SK-N-SH (cell line): ENCODE measurements at regions not wholly inside any gene's neighbourhood (a gene's known extent, or its start where the extent isn't known, plus 50 kb on each side); places are given as distances from the start of the nearest gene placed in this dataset.

ENCODE experiments used
- CTCF ChIA-PET: fragments of 300-600, 350-600 bp; formaldehyde crosslinking; extraction: SDS; loops from one replicate; lab custom pipeline; 2021; lab: Yijun Ruan, JAX
- POLR2A ChIA-PET: fragments of 350-600 bp; sonication (Branson Sonifier 250); formaldehyde crosslinking; extraction: SDS; loops from one replicate; lab custom pipeline; 2020; ENCODE audit warnings: antibody characterized with exemption, inconsistent platforms; lab: Yijun Ruan, JAX
- DNase-seq: peaks from one replicate; pipeline ENCODE4 v3.0.0; 2012
- H2AFZ ChIP-seq: fragments of 200-600 bp; sonication (generic); 2 replicates; pipeline ENCODE4 v1.8.1; 2016; ENCODE audit warnings: antibody characterized with exemption, mild to moderate bottlenecking, low read depth
- H3F3A ChIP-seq: fragments of 200-600 bp; sonication (generic); replicated peaks from 2 replicates; pipeline ENCODE3; 2016; ENCODE audit warnings: antibody characterized with exemption, mild to moderate bottlenecking; ENCODE audit not compliant: insufficient read depth
- H3K27ac ChIP-seq, 2 experiments: fragments of 200-500 bp in 1 of 2; fragments of 200-600 bp in 1 of 2; sonication (Bioruptor generic) in 1 of 2; sonication (generic), shearing (Covaris generic) in 1 of 2; 2 replicates each; pipeline versions ENCODE4 v1.5.1 to v1.6.1; 2014 to 2016; ENCODE audit warnings: low read depth in 2 of 2, inconsistent platforms in 1 of 2, low read length in 1 of 2, mild to moderate bottlenecking in 1 of 2, mixed read lengths in 1 of 2
- H3K27me3 ChIP-seq: fragments of 200-600 bp; sonication (generic), shearing (Covaris generic); 2 replicates; pipeline ENCODE4 v1.6.1; 2016; ENCODE audit warnings: mixed run types; ENCODE audit not compliant: insufficient read depth
- H3K36me3 ChIP-seq, 2 experiments: fragments of 200-500 bp in 1 of 2; fragments of 200-600 bp in 1 of 2; sonication (Bioruptor generic) in 1 of 2; sonication (generic) in 1 of 2; replicated peaks in 1 of 2; 2 replicates each; pipeline versions ENCODE3 to v1.5.1; 2014 to 2016; ENCODE audit warnings: low read length in 1 of 2, mild to moderate bottlenecking in 1 of 2; ENCODE audit not compliant: insufficient read depth in 2 of 2, control insufficient read depth in 1 of 2
- H3K4me1 ChIP-seq, 2 experiments: fragments of 200-500 bp in 1 of 2; fragments of 200-600 bp in 1 of 2; sonication (Bioruptor generic) in 1 of 2; sonication (generic), shearing (Covaris generic) in 1 of 2; 2 replicates each; pipeline versions ENCODE4 v1.5.1 to v1.6.1; 2014 to 2016; ENCODE audit warnings: low read depth in 1 of 2, low read length in 1 of 2, mixed run types in 1 of 2; ENCODE audit not compliant: insufficient read depth in 2 of 2, control insufficient read depth in 1 of 2
- H3K4me2 ChIP-seq: fragments of 200-600 bp; sonication (generic), shearing (Covaris generic); 2 replicates; pipeline ENCODE4 v1.6.1; 2017; ENCODE audit warnings: mixed run types
- H3K4me3 ChIP-seq, 2 experiments: fragments of 200-500 bp in 1 of 2; fragments of 200-600 bp in 1 of 2; sonication (Bioruptor generic) in 1 of 2; sonication (generic), shearing (Covaris generic) in 1 of 2; 2 replicates each; pipeline versions ENCODE4 v1.5.1 to v1.8.1; 2014 to 2016; ENCODE audit warnings: low read depth in 2 of 2, inconsistent platforms in 1 of 2, low read length in 1 of 2, mild to moderate bottlenecking in 1 of 2, mixed read lengths in 1 of 2, moderate library complexity in 1 of 2
- H3K79me2 ChIP-seq: fragments of 200-600 bp; sonication (generic); 2 replicates; pipeline ENCODE4 v1.8.1; 2017; ENCODE audit warnings: mild to moderate bottlenecking; ENCODE audit not compliant: insufficient read depth
- H3K9ac ChIP-seq: fragments of 200-600 bp; sonication (generic); 2 replicates; pipeline ENCODE4 v1.6.1; 2017; ENCODE audit warnings: mixed run types
- H3K9me2 ChIP-seq: fragments of 200-600 bp; sonication (generic); 2 replicates; pipeline ENCODE4 v1.6.1; 2017; ENCODE audit warnings: mixed run types
- H3K9me3 ChIP-seq: fragments of 200-600 bp; sonication (generic); 2 replicates; pipeline ENCODE4 v1.6.1; 2017; ENCODE audit warnings: mixed run types, mild to moderate bottlenecking, moderate library complexity
- H4K20me1 ChIP-seq: fragments of 200-600 bp; sonication (generic); 2 replicates; pipeline ENCODE4 v1.6.1; 2017; ENCODE audit warnings: mild to moderate bottlenecking, mixed run types; ENCODE audit not compliant: insufficient read depth
- CHD2 ChIP-seq: fragments of 150-350 bp; IDR thresholded peaks from 2 replicates; pipeline ENCODE4 v1.6.1; 2018; ENCODE audit warnings: low read length; ENCODE audit not compliant: partially characterized antibody
- EP300 ChIP-seq, 2 experiments: IDR thresholded peaks; 2 replicates each; pipeline versions ENCODE4 v1.4.0 to v1.6.1; 2012; ENCODE audit warnings: borderline replicate concordance in 1 of 2, low read depth in 1 of 2, low read length in 1 of 2
- FOSL2 ChIP-seq: IDR thresholded peaks from 2 replicates; pipeline ENCODE4 v1.4.0; 2012; ENCODE audit warnings: low read depth, mild to moderate bottlenecking, moderate library complexity, borderline replicate concordance
- FOXM1 ChIP-seq: IDR thresholded peaks from 2 replicates; pipeline ENCODE4 v1.4.0; 2012; ENCODE audit warnings: low read depth, mild to moderate bottlenecking
- GABPA ChIP-seq: IDR thresholded peaks from 2 replicates; pipeline ENCODE4 v1.4.0; 2012; ENCODE audit warnings: low read depth, mild to moderate bottlenecking
- IRF3 ChIP-seq: fragments of 150-350 bp; IDR thresholded peaks from 2 replicates; pipeline ENCODE4 v1.6.1; 2016; ENCODE audit warnings: mild to moderate bottlenecking, low read depth, low read length
- MAX ChIP-seq: IDR thresholded peaks from 2 replicates; pipeline ENCODE4 v1.4.0; 2012; ENCODE audit warnings: low read depth
- MEF2A ChIP-seq: IDR thresholded peaks from 2 replicates; pipeline ENCODE4 v1.4.0; 2012; ENCODE audit warnings: low read depth, borderline replicate concordance
- NFIC ChIP-seq: IDR thresholded peaks from 2 replicates; pipeline ENCODE4 v1.4.0; 2012; ENCODE audit warnings: borderline replicate concordance
- NRF1 ChIP-seq: IDR thresholded peaks from 2 replicates; pipeline ENCODE4 v1.6.1; 2012; ENCODE audit warnings: low read depth, mild to moderate bottlenecking, low read length
- PBX3 ChIP-seq: IDR thresholded peaks from 2 replicates; pipeline ENCODE4; 2012
- RCOR1 ChIP-seq: fragments of 150-350 bp; IDR thresholded peaks from 2 replicates; pipeline ENCODE4 v1.6.1; 2017; ENCODE audit warnings: antibody characterized with exemption, low read length
- SIN3A ChIP-seq: IDR thresholded peaks from 2 replicates; pipeline ENCODE4 v1.6.1; 2012; ENCODE audit warnings: low read depth, mild to moderate bottlenecking, low read length, moderate library complexity, borderline replicate concordance
- TAF1 ChIP-seq: IDR thresholded peaks from 2 replicates; pipeline ENCODE4 v1.6.1; 2012; ENCODE audit warnings: low read depth, mild to moderate bottlenecking, low read length, moderate library complexity, borderline replicate concordance
- USF1 ChIP-seq: IDR thresholded peaks from 2 replicates; pipeline ENCODE4 v1.4.0; 2012; ENCODE audit warnings: low read depth, borderline replicate concordance
- YY1 ChIP-seq: IDR thresholded peaks from 2 replicates; pipeline ENCODE4 v1.4.0; 2012; ENCODE audit warnings: low read depth, mild to moderate bottlenecking
- TF ChIP-seq, protein P1 (sequence below): IDR thresholded peaks from 2 replicates; pipeline ENCODE4 v1.6.1; 2012; ENCODE audit warnings: mild to moderate bottlenecking, low read depth, low read length, moderate library complexity

- TF ChIP-seq PBX3: no peak
- TF ChIP-seq NFIC: no peak
- TF ChIP-seq CHD2: no peak
These were observed 372.5 kb downstream of the ARHGEF28 start (continued) for GRCh38 chr5:73998489-73998888.

GRCh38 chr5:73997960-73998359 lies 372.0 kb downstream of the ARHGEF28 start:
- no peak overlapping the region for H2AFZ ChIP-seq
- no peak for DNase-seq

More at GRCh38 chr5:73997960-73998359, 372.0 kb downstream of the ARHGEF28 start:
- CTCF ChIA-PET: interaction anchor here (1.3 to 1.5 kb wide), 2 partner anchors 11 to 95 kb away, joined by 4 to 6 read pairs; no protein-coding TSS in a partner anchor
- TF ChIP-seq GABPA (no peak), MAX (no peak), YY1 (no peak), FOXM1 (no peak), IRF3 (no peak), USF1 (no peak), TAF1 (no peak), RCOR1 (no peak), NFIC (no peak), FOSL2 (no peak), CHD2 (no peak), MEF2A (no peak), EP300 (IDR thresholded peaks at IDR 0.05; ENCODE audit: borderline replicate concordance in 1 of 2, low read depth in 1 of 2, low read length in 1 of 2) (no peak), NRF1 (no peak), SIN3A (no peak)
- TF ChIP-seq, protein P1, sequence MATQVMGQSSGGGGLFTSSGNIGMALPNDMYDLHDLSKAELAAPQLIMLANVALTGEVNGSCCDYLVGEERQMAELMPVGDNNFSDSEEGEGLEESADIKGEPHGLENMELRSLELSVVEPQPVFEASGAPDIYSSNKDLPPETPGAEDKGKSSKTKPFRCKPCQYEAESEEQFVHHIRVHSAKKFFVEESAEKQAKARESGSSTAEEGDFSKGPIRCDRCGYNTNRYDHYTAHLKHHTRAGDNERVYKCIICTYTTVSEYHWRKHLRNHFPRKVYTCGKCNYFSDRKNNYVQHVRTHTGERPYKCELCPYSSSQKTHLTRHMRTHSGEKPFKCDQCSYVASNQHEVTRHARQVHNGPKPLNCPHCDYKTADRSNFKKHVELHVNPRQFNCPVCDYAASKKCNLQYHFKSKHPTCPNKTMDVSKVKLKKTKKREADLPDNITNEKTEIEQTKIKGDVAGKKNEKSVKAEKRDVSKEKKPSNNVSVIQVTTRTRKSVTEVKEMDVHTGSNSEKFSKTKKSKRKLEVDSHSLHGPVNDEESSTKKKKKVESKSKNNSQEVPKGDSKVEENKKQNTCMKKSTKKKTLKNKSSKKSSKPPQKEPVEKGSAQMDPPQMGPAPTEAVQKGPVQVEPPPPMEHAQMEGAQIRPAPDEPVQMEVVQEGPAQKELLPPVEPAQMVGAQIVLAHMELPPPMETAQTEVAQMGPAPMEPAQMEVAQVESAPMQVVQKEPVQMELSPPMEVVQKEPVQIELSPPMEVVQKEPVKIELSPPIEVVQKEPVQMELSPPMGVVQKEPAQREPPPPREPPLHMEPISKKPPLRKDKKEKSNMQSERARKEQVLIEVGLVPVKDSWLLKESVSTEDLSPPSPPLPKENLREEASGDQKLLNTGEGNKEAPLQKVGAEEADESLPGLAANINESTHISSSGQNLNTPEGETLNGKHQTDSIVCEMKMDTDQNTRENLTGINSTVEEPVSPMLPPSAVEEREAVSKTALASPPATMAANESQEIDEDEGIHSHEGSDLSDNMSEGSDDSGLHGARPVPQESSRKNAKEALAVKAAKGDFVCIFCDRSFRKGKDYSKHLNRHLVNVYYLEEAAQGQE: no peak
- no peaks in the 10 kb centered on the region for H3K4me1 ChIP-seq
- POLR2A ChIA-PET: no interaction called here
- H3K36me3 ChIP-seq: no peaks in the 10 kb centered on the region
- no peaks in the 10 kb centered on the region for H4K20me1 ChIP-seq
- no peak overlapping the region for H3K4me2 ChIP-seq
- no peaks in the 10 kb centered on the region for H3K79me2 ChIP-seq
- no peak overlapping the region for H3K9ac ChIP-seq
- H3K4me3 ChIP-seq: no peak overlapping the region
- no peaks in the 10 kb centered on the region for H3K9me3 ChIP-seq
- H3K27me3 ChIP-seq: no peaks in the 10 kb centered on the region
- H3K27ac ChIP-seq: no peak overlapping the region
- H3K9me2 ChIP-seq: no peaks in the 10 kb centered on the region
- H3F3A ChIP-seq: no peaks in the 10 kb centered on the region
